ENCODE measurements at regions not wholly inside any gene's neighbourhood (a gene's known extent, or its start where the extent isn't known, plus 50 kb on each side); places are given as distances from the start of the nearest gene placed in this dataset.

DNA sequence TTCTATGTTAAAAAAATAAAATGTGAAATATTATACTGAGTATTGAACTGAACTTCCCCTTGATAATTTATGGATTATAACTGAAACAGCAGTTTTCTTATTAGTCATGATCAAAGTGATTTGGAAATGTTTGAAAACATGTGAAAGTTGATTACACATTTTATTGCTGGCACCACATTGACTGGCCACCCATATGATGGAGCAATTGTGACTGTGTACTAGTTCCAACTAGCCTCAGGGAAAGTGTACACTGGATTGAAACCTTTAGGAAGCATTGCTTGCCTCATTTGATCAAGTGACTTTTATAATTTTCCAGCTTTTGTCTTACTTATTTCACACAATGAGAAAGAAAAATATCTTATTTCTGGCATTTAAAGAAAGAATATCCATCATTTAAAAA, 128.0 kb upstream of the ADGRL2 start:
- Mint-ChIP-seq H3K4me3 (ENCODE audit: unreplicated experiment) (no peak overlapping the region), H3K27ac (ENCODE audit: unreplicated experiment) (no peak overlapping the region), H3K4me1 (ENCODE audit: unreplicated experiment) (peaks cover 6% of the 10 kb centered on the region), H3K27me3 (ENCODE audit: unreplicated experiment) (no peaks in the 10 kb centered on the region), H3K9me3 (ENCODE audit: unreplicated experiment) (no peaks in the 10 kb centered on the region), H3K36me3 (ENCODE audit: unreplicated experiment) (no peaks in the 10 kb centered on the region)
- no peak for DNase-seq (ENCODE audit: extremely low spot score, unreplicated experiment)
- no peak for TF ChIP-seq CTCF (IDR thresholded peaks at IDR 0.05)

GRCh38 chr1:81671038-81671437, 129.7 kb upstream of the ADGRL2 start:
- no peak for TF ChIP-seq CTCF (IDR thresholded peaks at IDR 0.05)
- no peak overlapping the region for H3K4me3 Mint-ChIP-seq (ENCODE audit: unreplicated experiment)
- DNase-seq (ENCODE audit: extremely low spot score, unreplicated experiment): no peak
- no peaks in the 10 kb centered on the region for H3K9me3 Mint-ChIP-seq (ENCODE audit: unreplicated experiment)
- H3K36me3 Mint-ChIP-seq (ENCODE audit: unreplicated experiment): no peaks in the 10 kb centered on the region
- H3K4me1 Mint-ChIP-seq (ENCODE audit: unreplicated experiment): peaks cover 6% of the 10 kb centered on the region
- no peak overlapping the region for H3K27ac Mint-ChIP-seq (ENCODE audit: unreplicated experiment)
- no peaks in the 10 kb centered on the region for H3K27me3 Mint-ChIP-seq (ENCODE audit: unreplicated experiment)

DNA sequence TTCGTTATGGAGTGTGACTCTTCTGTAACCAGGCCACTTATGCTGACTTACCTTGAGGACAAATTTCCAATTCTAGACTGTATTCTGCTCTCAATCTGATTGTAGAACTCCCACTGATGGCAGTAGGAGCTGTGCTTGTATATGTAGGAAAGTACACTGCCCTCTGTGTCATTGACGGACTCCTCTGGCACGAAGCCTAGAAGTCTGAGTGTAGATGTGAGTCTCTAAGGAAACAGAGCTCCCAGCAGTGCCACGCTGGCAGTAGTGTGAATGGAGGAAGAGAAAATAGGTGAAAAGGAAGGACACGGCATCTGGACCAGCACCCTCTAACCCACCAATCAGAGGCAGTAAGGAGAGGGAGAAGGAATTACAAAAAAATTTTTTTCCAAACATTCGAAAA, 130.4 kb upstream of the ADGRL2 start:
- Mint-ChIP-seq H3K9me3 (ENCODE audit: unreplicated experiment) (no peaks in the 10 kb centered on the region), H3K27me3 (ENCODE audit: unreplicated experiment) (no peaks in the 10 kb centered on the region), H3K4me3 (ENCODE audit: unreplicated experiment) (no peak overlapping the region), H3K36me3 (ENCODE audit: unreplicated experiment) (no peaks in the 10 kb centered on the region), H3K4me1 (ENCODE audit: unreplicated experiment) (peaks cover 6% of the 10 kb centered on the region), H3K27ac (ENCODE audit: unreplicated experiment) (peak overlapping the region; percentile 50)
- no peak for DNase-seq (ENCODE audit: extremely low spot score, unreplicated experiment)
- no peak for TF ChIP-seq CTCF (IDR thresholded peaks at IDR 0.05)

DNA sequence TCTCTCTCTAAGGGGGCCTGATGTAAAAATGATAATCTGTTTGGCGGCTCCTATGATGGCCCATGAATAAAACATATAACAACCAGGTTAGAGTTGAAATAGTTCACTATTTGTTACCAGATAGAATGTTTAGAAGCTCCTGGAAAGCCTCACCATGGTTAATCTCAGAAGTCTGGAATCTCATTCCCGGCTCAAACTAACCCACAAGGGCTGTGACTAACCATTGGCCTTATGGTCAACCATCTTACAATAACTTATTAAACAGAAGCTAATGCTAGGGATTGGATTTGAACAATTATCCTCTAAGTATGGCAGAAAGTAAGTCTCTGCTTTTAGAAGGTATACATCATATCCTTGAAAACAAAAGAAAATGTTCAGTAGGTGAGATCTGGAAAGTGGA, 134.1 kb upstream of the ADGRL2 start:
- Mint-ChIP-seq H3K27ac (ENCODE audit: unreplicated experiment) (no peak overlapping the region), H3K36me3 (ENCODE audit: unreplicated experiment) (no peaks in the 10 kb centered on the region), H3K27me3 (ENCODE audit: unreplicated experiment) (no peaks in the 10 kb centered on the region), H3K4me3 (ENCODE audit: unreplicated experiment) (no peak overlapping the region), H3K9me3 (ENCODE audit: unreplicated experiment) (no peaks in the 10 kb centered on the region), H3K4me1 (ENCODE audit: unreplicated experiment) (peaks cover 12% of the 10 kb centered on the region)
- DNase-seq (ENCODE audit: extremely low spot score, unreplicated experiment): no peak
- no peak for TF ChIP-seq CTCF (IDR thresholded peaks at IDR 0.05)

- H3K9me3 Mint-ChIP-seq (ENCODE audit: unreplicated experiment): no peaks in the 10 kb centered on the region
- H3K27ac Mint-ChIP-seq (ENCODE audit: unreplicated experiment): no peak overlapping the region
- no peak for DNase-seq (ENCODE audit: extremely low spot score, unreplicated experiment)
- H3K36me3 Mint-ChIP-seq (ENCODE audit: unreplicated experiment): no peaks in the 10 kb centered on the region
- H3K4me1 Mint-ChIP-seq (ENCODE audit: unreplicated experiment): peaks cover 6% of the 10 kb centered on the region
- H3K4me3 Mint-ChIP-seq (ENCODE audit: unreplicated experiment): no peak overlapping the region
- H3K27me3 Mint-ChIP-seq (ENCODE audit: unreplicated experiment): no peaks in the 10 kb centered on the region
- no peak for TF ChIP-seq CTCF (IDR thresholded peaks at IDR 0.05)
Observed at GRCh38 chr1:81664341-81664740, 136.4 kb upstream of the ADGRL2 start.
